ENCODE measurements at regions not wholly inside any gene's neighbourhood (a gene's known extent, or its start where the extent isn't known, plus 50 kb on each side); places are given as distances from the start of the nearest gene placed in this dataset.

DNA sequence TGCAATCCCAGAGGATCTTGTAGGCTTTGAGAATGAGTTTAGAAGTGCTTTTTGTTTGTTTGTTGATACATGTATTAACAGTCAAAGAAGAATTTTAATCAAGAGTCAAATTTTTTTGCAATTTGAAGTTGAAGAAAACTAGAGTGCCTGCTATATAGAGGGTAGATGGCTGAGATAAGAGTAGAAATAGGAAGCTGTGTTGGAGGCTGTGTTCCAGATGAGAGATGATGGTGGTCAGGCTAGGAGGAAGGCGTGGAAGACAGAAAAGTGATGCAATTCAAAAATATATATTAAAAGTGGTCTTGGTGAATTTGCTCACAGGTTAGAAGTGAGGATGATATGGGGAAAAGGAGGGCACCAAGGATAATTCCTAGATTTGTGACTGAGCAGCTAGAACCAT, 978.3 kb downstream of the BCL11A start:
- DNase-seq (ENCODE audit: low spot score in 2 of 2) (no peak), ATAC-seq (no peak)
- Mint-ChIP-seq H3K9me3 (peaks cover 0 to 4% of the 10 kb centered on the region in 2 donors), H3K36me3 (no peaks in the 10 kb centered on the region), H3K27ac (no peak overlapping the region)

DNA sequence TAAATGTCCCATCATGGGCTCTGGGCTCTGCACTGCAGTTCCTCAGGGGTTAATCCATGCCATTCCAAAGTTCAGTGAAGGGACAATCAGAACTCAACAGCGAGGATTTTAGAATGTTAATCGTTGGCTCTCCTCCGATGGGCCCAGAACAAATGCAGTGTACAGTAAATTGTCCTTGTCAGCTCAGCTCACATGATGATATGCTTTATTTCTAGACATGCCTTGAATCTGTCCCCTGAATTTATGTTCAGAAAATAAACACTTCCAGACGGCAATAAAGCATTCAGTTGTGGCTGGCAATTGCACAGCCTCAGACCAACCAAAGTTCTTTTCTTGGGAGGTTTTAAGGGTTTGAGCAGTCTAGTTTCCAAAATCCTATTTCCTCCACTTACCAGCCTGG, 981.2 kb downstream of the BCL11A start:
- ATAC-seq, result no peak
- H3K36me3 Mint-ChIP-seq, result no peaks in the 10 kb centered on the region
- no peak for DNase-seq (ENCODE audit: low spot score in 2 of 2)
- no peak overlapping the region for H3K27ac Mint-ChIP-seq
- H3K9me3 Mint-ChIP-seq, result peaks cover 0 to 4% of the 10 kb centered on the region in 2 donors

- H3K27ac Mint-ChIP-seq, result no peak overlapping the region
- DNase-seq (ENCODE audit: low spot score in 2 of 2), result no peak
- peaks cover 0 to 4% of the 10 kb centered on the region in 2 donors for H3K9me3 Mint-ChIP-seq
- no peak for ATAC-seq
- no peaks in the 10 kb centered on the region for H3K36me3 Mint-ChIP-seq
Observed at GRCh38 chr2:59570818-59571217, 982.6 kb downstream of the BCL11A start.

DNA sequence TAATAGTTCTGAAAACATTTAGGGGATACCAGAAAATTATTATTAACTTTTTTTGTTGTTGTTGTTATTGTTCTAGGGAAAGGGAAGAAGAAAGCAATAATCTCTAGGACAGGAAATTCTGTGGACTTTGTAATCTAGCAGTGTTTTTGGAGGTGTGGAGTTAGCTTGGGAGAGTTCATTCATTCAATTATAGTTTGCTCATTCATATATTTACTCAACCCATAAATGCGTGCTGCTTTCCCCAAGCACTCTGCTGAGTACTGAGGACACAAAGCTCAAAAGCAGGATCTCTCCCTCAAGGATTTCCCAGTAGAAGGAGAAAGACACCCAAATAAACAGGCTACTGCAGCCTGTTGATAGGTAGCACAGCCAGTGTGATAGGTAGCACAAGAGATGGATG, 984.3 kb downstream of the BCL11A start:
- Mint-ChIP-seq H3K27ac (no peak overlapping the region), H3K36me3 (no peaks in the 10 kb centered on the region), H3K9me3 (no peaks in the 10 kb centered on the region)
- DNase-seq (ENCODE audit: low spot score in 2 of 2) (no peak), ATAC-seq (no peak)

GRCh38 chr2:59568461-59568860, 985.0 kb downstream of the BCL11A start:
- H3K27ac Mint-ChIP-seq, result no peak overlapping the region
- ATAC-seq, result no peak
- H3K36me3 Mint-ChIP-seq, result no peaks in the 10 kb centered on the region
- no peak for DNase-seq (ENCODE audit: low spot score in 2 of 2)
- no peaks in the 10 kb centered on the region for H3K9me3 Mint-ChIP-seq

- DNase-seq (ENCODE audit: low spot score in 2 of 2), result no peak
- Mint-ChIP-seq H3K36me3 (no peaks in the 10 kb centered on the region), H3K27ac (no peak overlapping the region)
Observed at GRCh38 chr2:59567151-59567550, 986.3 kb downstream of the BCL11A start.

GRCh38 chr2:59566739-59567138, 986.7 kb downstream of the BCL11A start:
- no peak overlapping the region for H3K27ac Mint-ChIP-seq
- no peaks in the 10 kb centered on the region for H3K9me3 Mint-ChIP-seq
- H3K36me3 Mint-ChIP-seq, result no peaks in the 10 kb centered on the region
- DNase-seq (ENCODE audit: low spot score in 2 of 2) (no peak), ATAC-seq (no peak)

More at GRCh38 chr2:59567151-59567550, 986.3 kb downstream of the BCL11A start:
- no peak for ATAC-seq
- H3K9me3 Mint-ChIP-seq, result no peaks in the 10 kb centered on the region

GRCh38 chr2:59561281-59561680, 992.2 kb downstream of the BCL11A start:
- ATAC-seq, result no peak
- Mint-ChIP-seq H3K9me3 (no peaks in the 10 kb centered on the region), H3K36me3 (no peaks in the 10 kb centered on the region), H3K27ac (no peak overlapping the region)
- no peak for DNase-seq (ENCODE audit: low spot score in 2 of 2)

- ATAC-seq (no peak), DNase-seq (ENCODE audit: low spot score in 2 of 2) (no peak)
- no peak overlapping the region for H3K27ac Mint-ChIP-seq
- H3K9me3 Mint-ChIP-seq, result no peaks in the 10 kb centered on the region
- no peaks in the 10 kb centered on the region for H3K36me3 Mint-ChIP-seq
Observed at GRCh38 chr2:59560769-59561168, 992.7 kb downstream of the BCL11A start.

DNA sequence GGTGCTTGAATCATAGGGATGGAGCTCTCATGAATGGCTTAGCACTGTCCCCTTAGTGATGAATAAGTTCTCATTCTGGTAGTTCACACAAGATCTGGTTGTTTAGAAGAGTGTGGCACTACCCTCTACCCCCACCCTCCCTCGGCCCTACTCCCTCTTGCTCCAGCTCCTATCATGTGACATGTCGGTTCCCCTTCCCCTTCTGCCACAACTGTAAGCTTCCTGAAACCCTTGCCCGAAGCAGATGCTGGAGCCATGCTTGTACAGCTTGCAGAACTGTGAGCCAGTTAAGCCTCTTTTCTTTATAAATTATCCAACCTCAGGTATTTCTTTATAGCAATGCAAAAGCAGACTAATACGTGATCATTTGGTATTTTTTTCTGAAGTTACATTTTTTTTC, 1012.6 kb downstream of the BCL11A start:
- no peak overlapping the region for H3K27ac Mint-ChIP-seq
- no peak for ATAC-seq

GRCh38 chr2:59538398-59538911, 1015.0 kb downstream of the BCL11A start:
- DNase-seq (ENCODE audit: low spot score in 2 of 2) (no peak), ATAC-seq (no peak)
- H3K9me3 Mint-ChIP-seq, result no peaks in the 10 kb centered on the region
- H3K27ac Mint-ChIP-seq, result no peak overlapping the region
- no peaks in the 10 kb centered on the region for H3K36me3 Mint-ChIP-seq

More for the DNA sequence above, 1012.6 kb downstream of the BCL11A start:
- H3K36me3 Mint-ChIP-seq, result no peaks in the 10 kb centered on the region
- no peak for DNase-seq (ENCODE audit: low spot score in 2 of 2)
- H3K9me3 Mint-ChIP-seq, result no peaks in the 10 kb centered on the region

DNA sequence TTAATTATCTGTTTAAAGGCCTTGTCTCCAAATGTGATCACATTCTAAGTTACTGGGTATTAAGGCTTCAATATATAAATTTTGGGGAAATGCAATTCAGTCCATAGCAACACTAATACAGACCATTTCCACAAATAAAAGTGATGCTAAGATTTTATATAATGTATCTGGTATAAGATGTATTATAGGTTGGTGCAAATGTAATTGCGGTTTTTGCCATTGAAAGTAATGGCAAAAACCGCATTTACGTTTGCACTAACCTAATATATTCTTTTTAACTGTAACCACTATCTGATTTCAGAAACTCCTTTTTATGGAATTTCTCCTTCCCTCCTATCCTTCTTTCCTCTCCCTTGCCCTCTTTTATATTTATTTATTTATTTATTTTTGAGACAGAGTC, 1020.6 kb downstream of the BCL11A start:
- H3K36me3 Mint-ChIP-seq, result no peaks in the 10 kb centered on the region
- no peak for ATAC-seq
- H3K9me3 Mint-ChIP-seq, result peaks cover 4% of the 10 kb centered on the region in 2 donors
- no peak overlapping the region for H3K27ac Mint-ChIP-seq
- DNase-seq (ENCODE audit: low spot score in 2 of 2), result no peak

GRCh38 chr2:59530258-59530657, 1023.2 kb downstream of the BCL11A start:
- Mint-ChIP-seq H3K9me3 (peaks cover 13 to 15% of the 10 kb centered on the region in 2 donors), H3K36me3 (peaks cover 0 to 9% of the 10 kb centered on the region in 2 donors), H3K27ac (no peak overlapping the region)
- ATAC-seq (no peak), DNase-seq (ENCODE audit: low spot score in 2 of 2) (no peak)

- DNase-seq (ENCODE audit: low spot score in 2 of 2) (no peak), ATAC-seq (no peak)
- Mint-ChIP-seq H3K36me3 (peaks cover 0 to 9% of the 10 kb centered on the region in 2 donors), H3K27ac (no peak overlapping the region), H3K9me3 (peaks cover 15% of the 10 kb centered on the region in 2 donors)
Observed at GRCh38 chr2:59529726-59530125, 1023.7 kb downstream of the BCL11A start.

DNA sequence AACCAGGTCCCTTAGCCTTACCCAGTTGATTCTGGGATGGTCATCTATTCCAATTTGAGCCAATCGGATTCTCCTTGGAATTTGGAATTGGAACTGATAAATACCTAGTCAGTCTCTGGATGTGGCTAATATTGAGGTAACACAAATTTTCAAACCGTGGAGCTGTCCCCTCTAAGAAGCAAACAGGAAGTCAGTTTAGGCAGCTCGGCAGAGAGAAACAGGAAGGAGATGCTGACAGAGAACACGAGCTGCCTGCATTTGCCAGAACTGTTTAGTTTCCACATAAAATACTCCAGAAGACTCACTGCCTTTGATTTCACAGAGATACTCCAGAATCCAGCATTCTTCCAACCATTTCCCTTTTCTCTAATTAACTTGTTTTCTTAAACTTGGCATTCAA, 1024.9 kb downstream of the BCL11A start:
- ATAC-seq (no peak), DNase-seq (ENCODE audit: low spot score in 2 of 2) (no peak)
- no peak overlapping the region for H3K27ac Mint-ChIP-seq
- peaks cover 15 to 16% of the 10 kb centered on the region in 2 donors for H3K9me3 Mint-ChIP-seq
- H3K36me3 Mint-ChIP-seq, result peaks cover 0 to 9% of the 10 kb centered on the region in 2 donors

DNA sequence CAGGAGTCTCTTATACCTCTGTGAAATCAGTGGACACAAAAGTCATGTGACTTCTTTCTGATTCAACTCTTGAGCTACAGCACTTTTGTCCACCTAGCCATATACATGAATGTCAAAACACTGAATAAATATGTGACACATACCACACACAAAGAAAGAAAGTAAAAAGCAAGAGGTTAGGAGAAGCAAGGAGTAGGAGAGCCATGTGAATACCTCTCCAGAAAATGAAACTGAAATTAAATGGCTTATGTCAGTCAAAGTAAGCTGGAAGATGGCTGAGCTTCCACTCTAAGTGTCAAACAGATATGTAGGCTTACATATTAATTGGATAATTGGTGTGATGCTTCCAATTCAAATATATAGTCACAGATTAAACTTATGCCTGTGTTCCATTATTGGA, 1050.5 kb downstream of the BCL11A start:
- Mint-ChIP-seq H3K36me3 (no peaks in the 10 kb centered on the region), H3K27ac (no peak overlapping the region), H3K9me3 (peaks cover 2 to 9% of the 10 kb centered on the region in 2 donors)
- ATAC-seq (no peak), DNase-seq (ENCODE audit: low spot score in 2 of 2) (no peak)

GRCh38 chr2:59490994-59491393, 1062.5 kb downstream of the BCL11A start:
- ATAC-seq (no peak), DNase-seq (ENCODE audit: low spot score in 2 of 2) (no peak)
- H3K36me3 Mint-ChIP-seq, result peaks cover under 1 to 5% of the 10 kb centered on the region in 2 donors
- no peak overlapping the region for H3K27ac Mint-ChIP-seq
- peaks cover 6 to 18% of the 10 kb centered on the region in 2 donors for H3K9me3 Mint-ChIP-seq

- no peaks in the 10 kb centered on the region for H3K36me3 Mint-ChIP-seq
- H3K27ac Mint-ChIP-seq, result no peak overlapping the region
- ATAC-seq (no peak), DNase-seq (ENCODE audit: low spot score in 2 of 2) (no peak)
- peaks cover 0 to 11% of the 10 kb centered on the region in 2 donors for H3K9me3 Mint-ChIP-seq
Observed at GRCh38 chr2:59490192-59490591, 1063.3 kb downstream of the BCL11A start.

DNA sequence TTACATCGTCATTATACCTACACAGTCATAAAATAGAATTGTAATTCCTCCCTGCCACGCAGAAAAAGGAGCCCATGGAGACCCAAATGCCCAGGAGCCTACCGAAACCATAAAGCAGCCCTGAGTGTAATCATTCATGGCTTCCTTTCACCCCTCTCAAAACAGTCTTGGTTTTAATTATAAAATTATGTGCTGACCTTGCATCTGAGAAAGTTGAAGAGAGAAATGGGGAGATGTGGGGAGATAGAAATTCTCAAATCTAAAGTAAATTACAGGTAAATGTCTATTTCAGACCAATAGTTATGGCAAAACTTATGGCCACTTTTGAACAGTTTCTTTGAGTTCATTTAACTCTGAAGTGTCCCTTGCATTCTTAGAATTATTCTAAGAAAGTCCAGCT, 1068.8 kb downstream of the BCL11A start:
- H3K36me3 Mint-ChIP-seq, result no peaks in the 10 kb centered on the region
- H3K9me3 Mint-ChIP-seq, result peaks cover 0 to 4% of the 10 kb centered on the region in 2 donors
- H3K27ac Mint-ChIP-seq, result no peak overlapping the region
- ATAC-seq (no peak), DNase-seq (ENCODE audit: low spot score in 2 of 2) (no peak)
